NCI-H2029 (cell line): ENCODE measurements at regions not wholly inside any gene's neighbourhood (a gene's known extent, or its start where the extent isn't known, plus 50 kb on each side); places are given as distances from the start of the nearest gene placed in this dataset.

Experiments used
- DNase-seq: peaks from one replicate; lab custom pipeline; 2025; lab: John Stamatoyannopoulos, UW

- no peak for DNase-seq
Observed at GRCh38 chr2:3138621-3139020, 239.0 kb downstream of the EIPR1 start.

- no peak for DNase-seq
Observed at GRCh38 chr2:3137651-3138300, 239.8 kb downstream of the EIPR1 start.

- DNase-seq, result no peak
Observed at GRCh38 chr2:3135676-3136075, 241.9 kb downstream of the EIPR1 start.

GRCh38 chr2:3134026-3134571, 243.5 kb downstream of the EIPR1 start:
- DNase-seq, result no peak

- no peak for DNase-seq
Observed at GRCh38 chr2:3132966-3133365, 244.7 kb downstream of the EIPR1 start.

GRCh38 chr2:3132466-3132865, 245.2 kb downstream of the EIPR1 start:
- DNase-seq, result no peak

GRCh38 chr2:3131636-3132326, 245.8 kb downstream of the EIPR1 start:
- DNase-seq, result no peak

GRCh38 chr2:3130889-3131635, 246.6 kb downstream of the EIPR1 start:
- no peak for DNase-seq

GRCh38 chr2:3130444-3130843, 247.2 kb downstream of the EIPR1 start:
- no peak for DNase-seq

GRCh38 chr2:3129867-3130266, 247.8 kb downstream of the EIPR1 start:
- no peak for DNase-seq

- DNase-seq, result no peak
Observed at GRCh38 chr2:3128786-3129185, 248.8 kb downstream of the EIPR1 start.

GRCh38 chr2:3127710-3128109, 249.9 kb downstream of the EIPR1 start:
- no peak for DNase-seq

GRCh38 chr2:3126911-3127621, 250.6 kb downstream of the EIPR1 start:
- no peak for DNase-seq

GRCh38 chr2:3126171-3126910, 251.3 kb downstream of the EIPR1 start:
- no peak for DNase-seq

- DNase-seq, result no peak
Observed at GRCh38 chr2:3125761-3126130, 251.9 kb downstream of the EIPR1 start.

- no peak for DNase-seq
Observed at GRCh38 chr2:3125001-3125760, 252.4 kb downstream of the EIPR1 start.

- DNase-seq, result no peak
Observed at GRCh38 chr2:3122525-3122924, 255.1 kb downstream of the EIPR1 start.

- DNase-seq, result no peak
Observed at GRCh38 chr2:3121601-3122000, 256.0 kb downstream of the EIPR1 start.

GRCh38 chr2:3117650-3118216, 259.9 kb downstream of the EIPR1 start:
- no peak for DNase-seq

GRCh38 chr2:3116371-3116770, 261.2 kb downstream of the EIPR1 start:
- DNase-seq, result no peak
